ENCODE measurements at regions not wholly inside any gene's neighbourhood (a gene's known extent, or its start where the extent isn't known, plus 50 kb on each side); places are given as distances from the start of the nearest gene placed in this dataset.
"Not testable (repeated sequence)": the region's sequence is repeated elsewhere in the genome, so short reads cannot be mapped to it uniquely, and the experiment has no call there.

DNA sequence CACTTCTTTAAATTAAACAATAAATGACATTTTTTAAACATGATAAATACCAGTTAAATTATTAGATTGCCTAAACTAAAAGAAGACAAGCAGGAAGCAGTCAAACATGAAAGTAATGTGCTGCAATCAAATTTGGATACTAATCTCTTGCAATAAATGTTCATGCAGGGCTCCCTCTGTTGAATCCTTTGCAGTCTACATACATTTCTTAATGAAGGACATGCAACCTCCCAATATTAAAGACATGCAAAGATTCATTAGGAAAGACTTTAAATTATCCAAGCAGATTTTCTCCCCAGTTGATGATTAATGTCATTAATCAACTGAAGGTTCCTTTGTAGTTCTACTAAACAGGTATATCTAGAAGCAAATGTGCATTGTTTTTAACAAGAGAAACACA, 245.4 kb downstream of the ZIC4 start:
- DNase-seq (ENCODE audit: extremely low read depth, low read depth): no peak

DNA sequence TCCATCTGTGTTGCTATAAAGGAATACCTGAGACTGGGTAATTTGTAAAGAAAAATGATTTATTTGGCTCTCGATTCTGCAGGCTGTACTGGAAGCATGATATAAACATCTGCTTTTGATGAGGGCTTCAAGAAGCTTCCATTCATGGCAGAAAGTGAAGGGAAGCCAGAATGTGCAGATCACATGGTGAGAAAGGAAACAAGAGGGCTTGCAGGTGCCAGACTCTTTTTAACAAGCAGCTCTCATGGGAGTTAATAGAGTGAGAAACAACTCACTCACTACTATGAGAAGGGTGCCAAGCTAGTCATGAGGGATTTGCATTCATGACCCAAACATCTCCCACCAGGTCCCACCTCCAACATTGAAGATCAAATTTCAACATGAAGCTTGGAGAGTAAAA, 247.2 kb downstream of the ZIC4 start:
- no peak for DNase-seq (ENCODE audit: extremely low read depth, low read depth)

DNA sequence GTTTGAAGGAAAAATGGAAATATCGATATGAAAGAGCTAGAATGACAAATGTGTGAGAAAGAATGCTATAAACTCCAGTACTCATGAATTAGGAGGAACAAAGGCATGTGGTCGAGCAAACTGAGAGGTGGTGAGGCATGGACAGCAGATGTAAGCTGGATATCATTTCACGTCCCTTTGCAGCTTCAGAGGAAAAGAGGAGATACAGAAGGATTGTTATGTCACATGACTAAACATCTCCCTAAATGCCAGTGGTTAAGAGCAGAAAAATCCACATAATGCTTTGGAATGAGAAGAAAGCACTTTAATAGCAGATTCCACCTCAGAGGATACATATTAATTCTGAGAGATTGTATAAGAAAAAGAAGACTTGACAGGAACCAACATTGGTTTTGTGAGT, 248.7 kb downstream of the ZIC4 start:
- no peak for DNase-seq (ENCODE audit: extremely low read depth, low read depth)

DNA sequence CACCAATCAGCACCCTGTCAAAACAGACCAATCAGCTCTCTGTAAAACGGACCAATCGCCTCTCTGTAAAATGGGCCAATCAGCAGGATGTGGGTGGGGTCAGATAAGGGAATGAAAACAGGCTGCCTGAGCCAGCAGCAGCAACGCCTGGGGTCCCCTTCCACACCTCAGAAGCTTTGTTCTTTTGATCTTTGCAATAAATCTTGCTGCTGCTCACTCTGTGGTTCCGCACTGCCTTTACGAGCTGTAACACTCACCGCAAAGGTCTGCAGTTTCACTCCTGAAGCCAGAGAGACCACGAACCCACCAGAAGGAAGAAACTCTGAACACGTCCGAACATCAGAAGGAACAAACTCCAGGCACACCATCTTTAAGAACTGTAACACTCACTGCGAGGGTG, 251.4 kb downstream of the ZIC4 start:
- DNase-seq (ENCODE audit: extremely low read depth, low read depth): not testable (repeated sequence)

- no peak for DNase-seq (ENCODE audit: extremely low read depth, low read depth)
Observed at GRCh38 chr3:147153830-147154539, 252.4 kb downstream of the ZIC4 start.

DNA sequence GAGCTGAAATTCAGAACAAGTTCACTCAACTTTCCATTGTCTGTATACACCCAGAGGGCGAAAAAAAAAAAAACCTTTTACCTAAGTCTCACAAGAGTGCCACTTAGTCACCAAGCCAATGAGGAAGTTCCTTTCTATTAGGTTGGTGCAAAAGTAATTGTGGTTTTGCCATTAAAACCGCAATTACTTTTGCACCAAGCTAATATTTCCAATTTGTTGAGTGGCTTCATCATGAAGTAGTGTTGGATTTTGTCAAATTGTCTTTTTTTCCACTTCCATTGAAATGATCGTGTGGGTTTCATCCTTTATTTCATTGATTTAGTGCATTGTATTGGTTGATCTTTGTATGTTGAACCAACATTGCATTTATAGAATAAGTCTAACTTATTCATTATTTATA, 253.9 kb downstream of the ZIC4 start:
- no peak for DNase-seq (ENCODE audit: extremely low read depth, low read depth)

DNA sequence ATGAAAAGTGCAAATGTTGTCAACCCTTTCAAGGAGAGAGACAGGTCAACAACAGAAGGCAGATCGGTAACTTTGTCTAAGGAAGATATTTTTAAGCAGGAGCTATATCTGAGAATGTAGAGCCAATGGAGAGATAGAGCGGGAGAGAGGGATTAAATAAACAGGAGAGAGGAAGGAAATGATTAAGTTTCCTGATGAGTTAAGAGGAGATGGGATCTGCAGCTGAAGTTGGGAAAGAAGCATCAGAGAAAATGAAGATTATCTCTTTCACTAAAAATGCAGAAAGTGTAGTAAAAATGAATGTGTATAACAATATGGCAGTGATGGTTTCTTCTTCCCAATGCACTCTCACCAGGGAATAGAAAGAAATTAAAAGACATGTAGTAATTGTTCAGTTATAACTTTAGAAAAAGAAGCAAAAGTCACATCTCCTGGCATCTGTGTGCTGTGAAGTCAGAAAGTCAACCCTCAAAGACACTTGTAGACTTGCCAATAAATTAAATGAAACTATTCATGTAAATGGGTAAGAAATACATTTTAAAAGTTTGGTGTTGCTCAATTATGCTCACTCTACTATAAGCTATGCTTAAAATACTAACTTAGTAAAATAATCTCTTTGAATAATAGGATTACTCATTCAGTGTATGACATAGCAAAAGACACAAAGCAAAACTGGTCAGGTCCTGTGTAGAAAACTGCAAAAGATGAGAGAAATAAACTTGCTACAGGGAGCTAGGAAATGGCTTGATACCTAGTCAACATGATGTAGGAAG, 264.6 kb downstream of the ZIC4 start:
- no peak for DNase-seq (ENCODE audit: extremely low read depth, low read depth)

DNA sequence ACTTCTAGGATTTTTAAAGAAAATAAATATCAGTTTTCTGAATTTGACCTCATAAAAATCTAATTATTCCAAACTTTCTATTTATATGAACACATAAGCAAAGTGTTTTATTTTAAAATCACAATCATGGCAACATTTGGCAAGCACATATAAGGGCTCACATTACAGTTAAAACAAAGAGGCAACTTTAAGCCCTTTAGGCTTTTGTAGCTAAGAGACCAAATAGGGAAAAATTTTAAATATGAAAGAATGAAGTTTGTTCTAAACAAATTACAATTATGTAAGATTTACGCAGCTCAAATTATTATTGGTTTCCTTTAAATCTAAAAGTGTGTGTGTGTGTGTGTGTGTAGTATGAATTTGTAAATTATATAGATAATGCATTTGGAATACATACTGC, 267.0 kb downstream of the ZIC4 start:
- DNase-seq (ENCODE audit: extremely low read depth, low read depth): no peak

DNA sequence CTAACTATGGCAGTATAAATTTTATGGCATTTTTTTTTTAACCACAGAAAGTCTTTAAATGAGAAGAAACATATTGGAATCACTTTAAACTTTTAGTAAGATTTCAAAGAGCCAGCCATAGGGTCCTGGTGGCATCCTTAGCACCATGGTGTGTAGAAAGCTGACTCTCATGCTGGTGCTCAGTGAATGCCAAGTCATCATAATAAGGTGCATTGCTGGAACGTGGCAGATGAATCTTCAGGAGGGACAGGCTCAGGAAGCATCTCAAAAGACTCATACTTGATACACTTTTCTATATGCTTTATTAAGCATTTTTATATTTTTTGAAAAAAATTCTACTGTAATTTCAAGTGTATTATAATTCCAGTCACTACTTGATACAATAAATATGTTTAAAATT, 274.2 kb downstream of the ZIC4 start:
- no peak for DNase-seq (ENCODE audit: extremely low read depth, low read depth)

GRCh38 chr3:147130461-147130860, 275.9 kb downstream of the ZIC4 start:
- DNase-seq (ENCODE audit: extremely low read depth, low read depth): no peak

- DNase-seq (ENCODE audit: extremely low read depth, low read depth): no peak
Observed at GRCh38 chr3:147129665-147130064, 276.7 kb downstream of the ZIC4 start.

- no peak for DNase-seq (ENCODE audit: extremely low read depth, low read depth)
Observed at GRCh38 chr3:147122350-147122749, 284.0 kb downstream of the ZIC4 start.

DNA sequence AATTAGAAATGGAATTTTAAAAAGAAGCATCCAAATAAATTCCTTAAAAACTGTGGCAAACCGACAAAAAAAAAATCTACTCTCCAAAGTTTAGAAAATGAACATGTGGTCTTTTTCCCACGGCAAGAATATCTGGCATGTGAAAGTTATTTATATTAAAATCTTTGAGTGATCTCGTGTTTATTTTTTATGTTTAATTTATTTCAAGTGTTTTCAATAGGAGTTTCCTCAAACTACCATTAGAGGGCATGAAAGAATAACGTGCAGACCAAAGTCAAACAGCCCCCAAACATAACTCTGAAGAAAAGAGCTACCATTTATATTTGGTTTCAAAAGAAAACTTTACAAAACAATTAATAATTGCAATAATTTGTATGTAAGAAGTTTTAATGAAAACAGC, 286.4 kb downstream of the ZIC4 start:
- peak; percentile 5 for DNase-seq (ENCODE audit: extremely low read depth, low read depth)

GRCh38 chr3:147119346-147119745, 287.0 kb downstream of the ZIC4 start:
- no peak for DNase-seq (ENCODE audit: extremely low read depth, low read depth)

- DNase-seq (ENCODE audit: extremely low read depth, low read depth): no peak
Observed at GRCh38 chr3:147118611-147119010, 287.7 kb downstream of the ZIC4 start.

DNA sequence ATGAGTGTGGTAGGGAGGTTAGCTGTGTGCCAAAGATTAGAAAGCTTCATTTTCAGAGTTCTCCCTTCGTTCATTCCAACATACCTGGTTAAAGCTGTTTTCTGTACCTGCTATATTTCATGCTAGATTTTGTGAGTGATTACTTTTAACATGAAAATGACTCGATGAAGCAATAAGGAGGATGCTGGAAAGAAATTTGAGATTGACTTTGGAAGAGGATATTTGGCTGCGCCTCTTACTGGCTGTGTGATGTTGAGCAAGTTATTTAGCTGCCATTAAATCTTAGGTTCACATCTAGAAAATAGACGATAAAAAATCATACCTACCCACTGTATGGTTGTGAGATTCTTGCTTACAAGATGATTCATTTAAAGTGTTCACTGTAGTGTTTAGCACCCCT, 288.7 kb downstream of the ZIC4 start:
- DNase-seq (ENCODE audit: extremely low read depth, low read depth): no peak

GRCh38 chr3:147113293-147114044, 292.9 kb downstream of the ZIC4 start:
- no peak for DNase-seq (ENCODE audit: extremely low read depth, low read depth)

GRCh38 chr3:147099076-147099475, 307.3 kb downstream of the ZIC4 start:
- DNase-seq (ENCODE audit: extremely low read depth, low read depth): no peak

- no peak for DNase-seq (ENCODE audit: extremely low read depth, low read depth)
Observed at GRCh38 chr3:147090461-147090860, 315.9 kb downstream of the ZIC4 start.

DNA sequence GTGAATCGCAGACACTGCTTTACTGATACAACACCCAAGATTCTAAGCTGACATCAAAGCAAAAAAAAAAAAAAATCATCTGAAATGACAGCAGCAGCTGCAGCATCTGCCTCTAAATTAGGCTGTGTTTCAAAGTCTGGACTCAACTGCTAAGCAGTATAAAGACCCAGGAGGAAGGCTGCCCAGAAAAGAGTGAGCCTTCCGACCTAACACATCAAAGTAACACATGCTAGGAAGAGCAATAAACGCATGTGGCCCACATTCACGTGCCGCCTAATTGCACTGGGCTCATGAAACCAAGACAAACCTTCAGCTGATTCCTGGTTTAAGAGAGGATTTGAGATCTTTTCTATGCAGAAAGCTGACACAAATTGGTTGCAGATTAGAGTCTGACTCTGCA, 317.1 kb downstream of the ZIC4 start:
- no peak for DNase-seq (ENCODE audit: extremely low read depth, low read depth)

GRCh38 chr3:147059500-147059899, 346.8 kb downstream of the ZIC4 start:
- not testable (repeated sequence) for DNase-seq (ENCODE audit: extremely low read depth, low read depth)

GRCh38 chr3:147049821-147050220, 356.5 kb downstream of the ZIC4 start:
- no peak for DNase-seq (ENCODE audit: extremely low read depth, low read depth)

All from NCI-H460 (cell line).